ENCODE measurements at regions not wholly inside any gene's neighbourhood (a gene's known extent, or its start where the extent isn't known, plus 50 kb on each side); places are given as distances from the start of the nearest gene placed in this dataset.

DNA sequence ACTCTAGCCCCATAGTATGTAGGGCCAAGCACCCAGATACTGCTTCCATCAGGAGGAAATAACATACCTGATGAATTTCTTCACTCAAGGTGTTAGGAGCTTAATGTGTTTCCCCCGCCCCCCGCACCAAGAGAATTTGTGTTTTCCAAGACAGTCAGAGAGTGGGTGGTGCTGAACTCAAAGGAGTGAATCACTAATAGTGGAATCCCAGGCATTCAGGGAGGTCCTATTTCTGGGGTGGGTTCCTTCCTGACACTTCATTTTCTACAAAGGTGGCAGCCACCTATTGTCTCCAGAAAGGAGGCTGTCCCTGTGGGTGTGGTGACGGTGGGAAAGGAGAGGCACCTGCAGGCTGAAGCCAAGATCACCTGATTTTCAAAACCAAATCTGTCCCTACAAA is 50.8 kb upstream of the ELF5 start:
- DNase-seq, result no peak

- DNase-seq, result no peak
Observed at GRCh38 chr11:34564807-34565241, 51.2 kb upstream of the ELF5 start.

GRCh38 chr11:34565417-34566207 is 52.0 kb upstream of the ELF5 start:
- DNase-seq, result peak; percentile 4

GRCh38 chr11:34566208-34566551 is 52.6 kb upstream of the ELF5 start:
- no peak for DNase-seq

GRCh38 chr11:34566736-34567135 is 53.1 kb upstream of the ELF5 start:
- no peak for DNase-seq

- DNase-seq, result no peak
Observed at GRCh38 chr11:34567733-34568132, 53.2 kb upstream of the EHF start.

- no peak for DNase-seq
Observed at GRCh38 chr11:34570584-34570983, 50.3 kb upstream of the EHF start.
